HG02970 (cell line): ENCODE measurements at regions not wholly inside any gene's neighbourhood (a gene's known extent, or its start where the extent isn't known, plus 50 kb on each side); places are given as distances from the start of the nearest gene placed in this dataset.
"Not testable (repeated sequence)": the region's sequence is repeated elsewhere in the genome, so short reads cannot be mapped to it uniquely, and the experiment has no call there.

Experiments used
- ATAC-seq: cut with Tn5 transposase; IDR thresholded peaks from one replicate; pipeline ENCODE4 v1.9.1; 2021; ENCODE audit warnings: mild to moderate bottlenecking, moderate library complexity, moderate number of reproducible peaks; ENCODE audit not compliant: unreplicated experiment, low FRiP score

DNA sequence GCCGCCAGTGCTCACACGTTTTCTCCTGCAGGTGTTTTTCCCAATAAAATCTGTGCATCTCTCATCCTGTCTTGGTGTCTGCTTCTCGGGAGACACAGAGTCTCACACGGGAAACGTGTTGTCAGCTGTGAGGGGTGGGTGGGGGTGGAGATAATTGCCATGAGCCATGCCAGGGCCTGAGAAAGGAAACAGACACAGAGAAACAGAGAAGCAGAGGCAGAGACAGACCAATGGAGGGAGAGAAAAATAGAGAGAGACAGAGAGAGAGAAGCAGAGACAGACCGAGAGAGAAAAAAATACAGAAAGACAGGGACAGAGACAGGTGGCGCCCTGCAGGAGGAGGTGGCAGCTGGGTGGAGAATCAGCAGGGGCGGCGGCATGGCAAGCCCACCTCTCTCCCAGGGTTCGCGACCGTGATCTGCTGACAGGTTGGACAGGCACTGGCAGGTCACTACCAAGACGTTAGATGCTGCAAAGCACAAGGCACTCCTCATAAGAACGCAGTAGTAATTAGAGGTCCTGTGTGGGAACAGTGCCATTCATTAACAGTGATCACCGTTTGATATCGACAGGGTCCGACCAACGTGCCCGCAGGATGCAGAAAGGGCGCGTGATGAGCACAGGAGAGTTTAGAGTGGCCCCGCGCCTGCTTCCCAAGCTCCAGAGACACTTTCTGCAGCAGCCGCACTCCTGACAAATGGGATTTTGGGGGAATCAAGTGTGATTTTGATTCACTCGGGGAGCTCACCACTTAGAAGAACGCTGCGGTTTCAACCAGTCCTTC lies 70.5 kb upstream of the INSIG1 start:
- no peak for ATAC-seq

DNA sequence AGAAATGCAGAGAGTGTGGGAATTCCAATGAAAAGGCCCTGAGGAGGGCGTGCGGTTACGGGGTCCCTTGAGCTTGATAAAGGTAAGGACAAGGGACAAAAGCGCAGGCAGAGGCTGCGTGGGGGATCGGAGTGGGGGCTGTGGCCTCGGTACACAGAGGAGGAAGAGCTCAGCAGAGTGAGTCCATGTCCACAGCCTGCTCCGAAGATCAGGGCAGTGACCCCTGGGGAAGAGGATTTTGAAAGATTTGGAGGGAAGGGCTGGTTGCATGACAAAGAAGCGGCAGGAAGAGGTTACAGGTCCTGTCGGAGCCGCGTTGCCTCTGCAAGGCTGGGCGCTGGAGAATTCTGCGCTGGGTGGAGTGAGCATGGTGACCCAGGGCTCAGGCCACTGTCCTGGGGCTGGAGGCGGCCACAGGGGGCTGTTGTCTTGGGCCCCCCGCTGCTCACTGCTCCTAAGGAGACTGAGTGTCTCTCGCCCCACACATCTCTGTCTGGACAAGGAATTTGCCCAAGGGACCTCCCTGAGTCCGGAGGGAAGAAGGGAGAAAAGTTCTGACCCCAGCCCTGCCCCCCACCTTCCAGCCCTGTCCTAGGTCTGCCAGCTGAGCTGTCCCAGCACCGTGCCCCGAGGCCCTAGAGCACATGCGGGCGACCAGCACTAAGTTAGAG lies 69.8 kb upstream of the INSIG1 start:
- no peak for ATAC-seq

DNA sequence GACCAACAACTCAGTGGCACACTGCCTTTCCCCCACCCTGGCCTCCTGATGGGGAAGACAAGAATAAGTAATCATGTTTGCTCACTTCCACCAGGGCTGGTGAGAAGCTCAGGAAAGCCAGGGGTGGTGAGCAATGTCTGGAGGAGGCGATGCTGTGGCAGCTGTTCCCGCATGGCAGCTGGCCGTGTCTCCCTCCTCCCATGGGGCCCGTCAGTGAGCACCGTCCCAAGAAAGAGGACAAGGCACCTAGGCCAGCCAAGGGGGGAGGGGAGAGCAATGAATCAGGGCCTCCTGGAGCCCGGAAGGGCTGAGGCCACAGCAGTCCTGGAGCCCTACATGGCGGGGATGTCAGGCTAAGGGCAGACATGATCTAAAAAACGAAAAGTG lies 69.2 kb upstream of the INSIG1 start:
- ATAC-seq: no peak

DNA sequence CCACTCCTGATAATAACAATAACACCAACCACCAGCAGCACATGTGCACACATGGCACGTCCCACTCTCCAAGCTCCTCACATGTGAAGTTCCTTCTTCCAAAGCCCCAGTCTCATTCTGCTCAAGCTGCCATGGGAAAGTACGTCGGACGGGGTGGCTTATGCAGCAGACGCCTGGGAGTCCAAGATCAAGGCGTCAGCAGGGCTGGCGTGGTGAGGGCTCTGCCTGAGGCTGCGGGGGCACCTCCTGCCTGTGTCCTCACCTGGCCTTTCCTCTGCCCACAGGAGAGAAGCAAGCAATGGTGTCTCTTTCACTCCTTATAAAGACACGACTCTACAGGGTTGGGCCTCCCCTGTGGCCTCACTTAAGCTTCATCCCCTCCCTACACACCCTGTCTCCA lies 68.8 kb upstream of the INSIG1 start:
- no peak for ATAC-seq

DNA sequence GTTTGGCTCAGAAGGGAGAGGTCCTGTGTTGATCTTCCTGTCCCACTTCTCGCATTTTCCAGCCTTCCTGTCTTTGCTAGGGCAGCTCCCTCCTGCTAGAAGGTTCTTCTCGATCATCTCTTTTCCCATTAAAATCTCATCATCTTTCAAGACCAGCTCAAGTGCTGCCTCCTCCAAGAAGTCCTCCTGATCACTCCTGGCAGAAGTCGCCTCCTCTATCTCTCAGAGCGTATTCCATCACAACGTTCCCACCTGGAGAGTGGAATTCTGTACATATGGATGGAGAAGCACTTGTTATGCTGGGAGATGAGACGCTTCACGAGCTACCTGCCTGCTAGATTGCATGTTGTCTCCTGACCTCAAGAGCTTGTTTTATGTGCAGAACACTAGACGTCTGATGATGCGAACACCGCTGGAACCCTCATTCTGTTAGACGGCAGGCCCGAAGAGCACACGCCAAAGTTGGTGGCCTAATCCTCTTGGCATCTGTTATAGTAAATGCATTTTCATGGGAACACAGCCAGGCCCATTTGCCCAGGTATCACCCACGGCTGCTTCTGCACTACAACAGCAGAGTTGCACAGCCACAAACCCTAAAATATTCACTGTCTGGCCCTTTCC lies 68.0 kb upstream of the INSIG1 start:
- no peak for ATAC-seq

DNA sequence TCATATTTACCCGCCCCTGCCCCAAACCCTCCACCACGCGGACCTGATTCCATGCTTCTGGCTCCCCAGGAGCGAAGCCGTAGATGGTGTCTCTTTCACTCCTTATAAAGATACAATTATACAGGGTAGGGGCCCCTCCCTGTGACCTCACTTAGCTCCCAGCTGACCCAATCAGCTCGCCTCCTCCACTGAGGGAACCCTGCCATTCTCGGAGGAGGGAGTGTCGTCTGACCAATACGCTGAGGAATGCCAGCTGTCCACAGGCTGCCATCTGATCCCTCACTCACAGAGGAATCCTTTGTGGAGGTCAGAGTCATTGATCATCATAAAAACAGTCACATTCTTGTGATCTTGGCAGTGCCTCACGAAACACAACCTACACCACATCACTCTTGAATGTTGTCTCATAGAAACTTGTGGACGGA lies 67.5 kb upstream of the INSIG1 start:
- no peak for ATAC-seq

DNA sequence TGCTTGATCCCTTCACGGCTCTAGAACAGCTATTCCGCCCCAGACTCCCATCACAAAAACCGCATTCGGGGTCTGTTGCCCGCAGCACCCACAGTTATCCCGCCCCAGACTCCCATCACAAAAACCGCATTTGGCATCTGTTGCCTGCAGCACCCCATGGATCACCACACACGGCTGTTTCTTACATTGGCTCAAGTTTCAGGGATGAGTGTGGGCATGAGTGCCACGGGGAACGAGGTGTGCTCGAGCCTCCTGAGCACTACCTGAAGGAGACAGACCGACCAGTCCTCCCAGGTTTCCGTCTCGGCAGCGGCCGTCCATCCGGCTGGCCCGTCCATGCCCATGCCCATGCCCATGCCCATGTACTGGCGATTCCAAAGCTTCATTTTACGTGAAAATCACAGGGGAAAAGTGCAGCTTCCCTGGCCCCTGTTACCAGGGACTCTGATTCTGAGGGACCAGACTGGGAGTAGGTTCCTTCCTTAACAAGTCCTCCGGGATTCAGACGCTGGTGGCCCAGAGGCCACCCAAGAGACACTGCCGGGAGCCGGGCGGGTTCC lies 66.4 kb upstream of the INSIG1 start:
- ATAC-seq: no peak

DNA sequence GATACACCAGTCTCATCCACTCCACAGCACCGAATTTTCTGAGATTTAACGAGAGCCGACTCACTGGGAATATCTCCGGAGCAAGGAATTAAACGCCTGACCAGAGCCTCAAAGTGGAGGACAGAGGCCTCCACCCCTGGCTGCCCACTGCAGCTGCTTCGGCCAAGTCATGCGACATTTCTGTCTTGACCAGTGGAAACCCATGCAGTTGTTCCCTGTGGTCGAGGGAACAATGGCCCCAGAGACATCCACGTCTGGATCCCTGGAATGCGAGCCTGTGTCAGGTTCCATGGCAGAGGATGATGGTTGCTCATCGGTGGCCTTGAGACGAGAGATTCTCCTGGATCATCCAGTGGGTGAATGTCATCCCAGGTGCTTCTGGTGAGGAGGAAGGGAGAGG lies 65.7 kb upstream of the INSIG1 start:
- no peak for ATAC-seq

DNA sequence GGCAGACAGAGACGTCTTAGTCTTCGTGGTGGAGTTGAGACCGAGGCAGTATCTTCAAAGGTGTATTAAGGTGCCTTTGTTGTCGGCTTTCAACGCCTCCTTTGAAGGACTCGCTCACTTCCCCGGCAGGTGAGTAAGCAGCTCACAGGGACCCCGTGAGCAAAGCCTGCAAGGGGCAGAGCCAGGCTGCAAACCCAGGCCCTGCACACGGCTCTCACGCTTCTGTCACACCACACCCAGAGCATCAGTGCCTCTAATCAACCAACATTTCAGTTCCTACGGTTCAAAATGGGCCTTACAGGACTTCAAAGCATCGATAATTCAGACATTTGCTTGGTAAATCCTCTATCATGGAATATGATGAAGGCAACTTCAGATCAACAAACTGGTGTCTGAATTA lies 64.8 kb upstream of the INSIG1 start:
- no peak for ATAC-seq

DNA sequence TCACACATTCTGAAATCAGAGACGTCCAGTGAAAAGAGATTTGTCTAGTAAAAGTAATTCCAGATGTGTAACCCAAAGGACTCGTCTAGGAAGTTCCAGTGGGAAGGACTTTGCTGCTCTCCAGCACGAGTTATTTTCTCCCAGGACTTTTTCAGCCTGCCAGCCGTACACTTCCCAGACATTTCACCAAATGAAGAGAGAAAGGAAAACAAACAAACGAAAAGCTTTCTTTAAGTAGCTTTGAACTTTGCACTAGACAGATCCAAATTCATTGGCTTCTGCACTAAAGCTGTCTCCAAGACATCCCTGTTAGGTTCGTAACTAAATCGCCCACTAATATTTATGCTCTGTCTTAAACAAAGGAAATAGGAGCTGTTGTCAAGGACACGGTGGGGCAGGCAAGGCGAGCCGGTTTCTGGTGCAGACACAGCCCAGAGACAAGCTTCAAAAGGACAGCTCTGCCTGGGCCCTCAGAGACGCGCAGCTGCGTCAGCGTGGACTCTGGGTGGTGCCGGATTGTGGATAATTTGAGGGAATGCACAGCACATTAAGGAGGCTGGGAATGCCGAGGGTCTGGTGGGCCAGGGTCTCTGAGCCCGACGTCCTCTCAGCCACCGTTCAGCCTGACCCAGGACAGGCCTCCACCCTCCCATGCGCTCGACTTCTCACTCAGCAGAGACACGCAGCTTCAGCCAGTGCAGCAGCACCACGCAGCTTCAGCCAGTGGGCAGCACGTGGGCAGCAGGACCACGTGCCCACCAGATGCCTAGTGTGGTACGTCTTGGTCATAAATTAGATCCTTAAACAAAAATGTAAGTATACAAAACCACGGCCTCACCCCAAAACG lies 64.1 kb upstream of the INSIG1 start:
- ATAC-seq: no peak

DNA sequence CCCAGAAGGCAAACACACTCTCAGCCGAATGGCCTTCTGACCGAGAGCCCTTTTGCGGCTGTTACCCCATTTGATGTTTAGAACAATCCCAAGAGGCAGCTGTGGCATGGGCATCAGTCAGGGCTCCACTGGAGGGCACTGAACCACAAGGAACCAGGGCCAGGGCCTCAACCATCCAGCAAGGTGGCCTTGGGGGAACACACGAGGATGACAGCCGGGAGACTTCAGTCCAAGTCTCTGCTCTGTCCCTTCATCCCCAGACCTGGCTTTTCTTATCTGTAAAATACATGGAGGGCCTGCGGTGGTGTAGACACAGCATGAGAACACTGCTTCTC lies 63.6 kb upstream of the INSIG1 start:
- ATAC-seq: no peak

DNA sequence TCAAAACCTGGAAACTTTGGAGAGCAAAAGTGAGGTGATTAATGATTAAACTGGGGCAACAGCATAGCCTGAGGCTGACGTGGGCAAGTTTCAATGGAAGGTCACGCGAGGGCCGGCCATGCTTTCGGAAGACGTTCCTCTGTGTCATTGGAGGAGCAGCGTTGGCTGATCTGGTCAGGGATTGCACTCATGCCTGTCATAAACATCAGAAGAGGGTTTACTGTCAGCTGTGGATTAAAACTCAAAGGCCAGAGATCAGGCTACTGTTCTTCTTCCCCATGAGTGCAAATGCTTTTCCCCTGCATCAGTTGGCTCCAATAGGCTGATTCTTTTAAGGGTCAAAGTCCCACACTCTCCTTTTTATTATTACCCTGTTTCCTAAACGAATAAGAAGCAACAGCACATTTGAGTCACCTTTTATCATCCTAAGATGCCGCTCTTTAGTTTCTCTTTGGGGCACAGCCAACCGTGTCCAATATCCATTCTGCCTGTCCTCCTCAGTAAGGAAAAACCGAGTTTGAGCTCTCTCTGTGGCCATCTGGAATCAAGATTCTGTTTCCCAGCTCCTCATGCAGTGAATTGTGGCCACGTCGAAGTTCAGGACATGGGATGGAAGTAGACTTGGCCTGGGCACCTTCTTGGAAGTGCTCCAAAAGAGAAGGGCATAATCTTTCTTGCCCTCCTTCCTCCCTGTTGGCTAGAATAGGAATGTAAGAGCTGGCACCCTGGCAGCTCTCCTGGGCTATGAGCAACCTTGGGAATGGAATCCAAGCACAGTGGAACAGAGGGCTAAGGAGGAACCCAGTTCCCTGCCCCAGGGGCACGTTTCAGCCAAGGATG lies 62.5 kb upstream of the INSIG1 start:
- ATAC-seq: no peak

DNA sequence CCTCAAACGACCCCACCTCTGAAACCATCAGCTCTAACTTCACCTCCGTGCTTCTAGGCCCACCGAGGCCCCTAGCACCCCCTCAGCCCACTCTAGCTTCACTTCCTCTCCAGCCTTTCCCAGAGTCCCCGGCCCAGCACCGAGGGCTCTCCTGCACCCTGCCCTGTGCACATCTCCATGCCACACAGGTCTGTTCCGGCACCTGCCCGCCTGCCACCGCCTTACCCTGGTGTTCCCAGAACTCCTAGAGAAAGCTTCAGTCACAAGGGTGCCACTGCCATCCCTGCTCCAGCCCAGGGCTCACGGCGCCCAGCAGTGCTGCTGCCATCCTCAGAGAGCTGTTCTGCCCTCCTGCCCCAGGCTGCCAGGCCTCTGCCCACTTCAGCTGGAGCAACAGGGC lies 61.3 kb upstream of the INSIG1 start:
- ATAC-seq: no peak

DNA sequence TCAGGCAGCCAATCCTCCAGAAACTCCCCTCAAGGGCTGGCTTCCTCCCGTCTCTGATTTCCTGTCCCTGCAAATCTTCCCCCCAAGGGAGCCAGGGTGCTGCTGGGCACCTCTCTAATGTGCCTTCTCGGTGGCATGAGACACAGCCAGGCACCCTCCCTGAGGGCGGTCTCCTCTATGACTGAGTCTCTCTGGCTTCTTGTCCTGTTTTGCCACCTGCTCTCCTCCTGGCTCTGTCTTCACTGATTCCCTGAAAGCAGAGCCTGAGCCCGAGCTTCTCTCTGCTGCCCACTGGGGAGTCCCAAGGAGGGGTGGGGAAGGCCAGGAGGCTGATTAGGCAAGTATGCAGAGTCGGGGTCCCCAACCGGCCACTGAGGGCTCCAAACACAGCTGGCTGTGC lies 60.4 kb upstream of the INSIG1 start:
- ATAC-seq: no peak

DNA sequence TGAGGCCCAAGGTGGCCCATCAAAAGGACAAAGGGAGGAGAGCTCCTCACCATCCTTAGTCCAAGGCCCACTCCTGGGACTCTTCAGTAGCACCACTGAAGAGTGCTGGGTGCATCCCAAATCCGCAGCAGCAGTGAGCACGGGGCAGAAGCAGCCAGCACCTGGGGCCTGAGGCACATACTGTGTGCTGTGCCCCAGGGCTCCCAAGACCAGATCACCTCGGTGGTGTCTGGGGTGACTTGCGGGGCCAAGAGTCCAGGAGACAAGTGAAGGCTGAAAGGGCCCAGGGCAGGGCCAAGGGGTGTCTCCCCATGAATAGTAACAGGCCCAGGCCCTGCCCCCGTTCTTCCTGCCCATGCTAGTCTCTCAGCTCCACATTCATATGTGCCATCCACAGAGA lies 59.9 kb upstream of the INSIG1 start:
- no peak for ATAC-seq

DNA sequence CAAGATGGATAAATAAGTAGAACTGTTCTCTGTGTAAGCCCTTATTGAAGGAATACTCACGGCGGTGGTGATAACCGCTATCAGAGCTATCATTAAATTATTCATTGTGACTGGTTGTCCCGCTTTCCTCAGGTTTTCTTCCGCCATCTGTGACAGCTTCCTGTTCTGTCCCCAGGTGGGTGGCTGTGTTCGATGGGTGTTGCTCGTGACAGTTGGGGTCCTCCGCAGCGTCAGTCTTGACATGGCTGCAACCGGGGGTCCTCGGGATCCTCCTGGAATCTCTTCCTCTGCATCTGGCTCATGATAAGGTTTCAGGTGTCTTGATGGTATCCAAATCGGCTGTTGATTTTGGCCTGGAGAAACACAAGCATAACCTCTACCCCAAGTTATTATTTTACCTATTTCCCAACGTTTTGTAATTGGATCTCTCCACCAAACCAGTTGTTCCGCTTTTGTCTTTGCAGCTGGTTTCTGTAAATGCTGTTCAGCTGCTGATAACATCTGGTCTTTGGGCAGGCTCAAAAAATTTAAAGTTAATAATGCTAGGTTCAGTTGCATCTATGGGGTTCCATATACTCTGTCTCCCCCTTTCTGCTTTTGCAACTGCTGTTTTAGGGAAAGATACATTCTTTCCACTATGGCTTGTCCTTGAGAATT lies 58.1 kb upstream of the INSIG1 start:
- ATAC-seq: not testable (repeated sequence)

DNA sequence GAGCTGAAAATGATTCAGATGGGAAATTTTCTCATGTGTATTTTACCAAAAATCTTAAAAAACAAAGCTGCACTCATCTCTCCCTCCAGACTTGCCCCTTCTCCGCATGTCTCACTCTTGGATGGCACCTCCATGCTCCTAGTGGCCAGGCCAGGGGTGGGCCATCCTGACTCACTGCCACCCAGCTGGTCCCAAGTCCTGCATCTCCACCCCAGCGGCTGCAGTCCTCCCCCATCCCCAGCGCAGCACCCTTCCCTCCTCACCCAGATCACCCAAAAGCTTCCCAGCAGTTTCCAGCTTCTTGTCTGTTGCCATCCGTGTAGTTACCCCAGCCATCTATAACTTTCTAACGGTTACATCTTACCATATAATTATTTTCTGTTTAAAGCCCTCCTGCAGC lies 53.0 kb upstream of the INSIG1 start:
- no peak for ATAC-seq

DNA sequence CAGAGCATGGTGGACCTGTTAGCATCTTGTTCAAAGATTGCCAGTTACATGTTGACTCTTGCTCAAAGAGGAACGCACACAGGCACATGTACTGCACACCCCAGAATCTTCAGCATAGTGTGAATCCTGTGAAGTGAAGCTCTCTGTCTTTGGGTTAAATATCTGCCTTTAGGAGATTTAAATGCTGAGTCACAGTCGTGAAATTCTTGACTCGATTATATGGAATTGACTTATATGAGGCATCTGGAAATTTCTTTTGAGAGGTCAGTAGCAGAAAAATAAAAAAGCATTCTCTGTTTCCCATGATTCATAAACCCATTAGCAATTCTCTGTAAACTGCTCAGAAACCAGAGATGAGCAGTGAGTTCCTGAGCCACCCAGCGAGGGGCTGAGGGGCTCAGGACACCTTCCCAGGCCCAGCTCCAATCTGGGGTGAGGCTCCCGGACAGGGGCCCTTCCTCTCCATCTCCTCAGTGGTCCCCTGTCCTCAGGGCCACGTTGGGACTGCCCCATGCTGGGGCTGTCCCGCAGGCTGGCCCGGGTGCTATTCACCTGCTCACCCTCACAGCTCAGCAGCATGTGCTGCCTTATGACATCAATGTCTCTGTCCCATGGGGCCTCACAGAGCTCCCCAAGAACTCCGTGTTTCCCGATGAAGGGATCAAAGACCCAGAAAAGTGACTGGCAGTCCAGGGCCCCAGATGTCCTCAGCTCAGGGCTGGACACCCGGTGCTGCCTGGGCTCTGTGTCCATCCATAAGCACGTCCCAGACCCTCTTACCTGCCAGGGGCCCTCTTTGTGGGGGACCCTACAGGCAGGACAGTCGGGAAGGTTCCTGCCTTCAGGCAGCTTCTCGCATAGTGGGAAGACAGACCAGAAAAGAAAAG lies 50.0 kb upstream of the INSIG1 start:
- no peak for ATAC-seq
